HCT116 (cell line): ENCODE measurements at regions not wholly inside any gene's neighbourhood (a gene's known extent, or its start where the extent isn't known, plus 50 kb on each side); places are given as distances from the start of the nearest gene placed in this dataset.

Experiments
- ATAC-seq: fragments of 200-7000 bp; cut with Tn5 transposase; 2 replicates; pipeline ENCODE4 v1.9.1; 2020; ENCODE audit warnings: mild to moderate bottlenecking, moderate library complexity
- BruUV-seq: library from RNA; stranded (reverse); fragments of 400-500 nt; replicated peaks from 2 replicates; lab custom pipeline; 2021; lab: Mats Ljungman, UMichigan
- CTCF ChIA-PET: fragments of 300-600 bp; sonication (Branson Sonifier 250); formaldehyde crosslinking; loops from one replicate; lab custom pipeline; 2021; ENCODE audit warnings: antibody characterized with exemption; lab: Charles Lee
- POLR2A ChIA-PET: fragments of 300-600, 350-600 bp; sonication (Branson Sonifier 250); formaldehyde crosslinking; loops from one replicate; lab custom pipeline; 2021; ENCODE audit warnings: antibody characterized with exemption; lab: Charles Lee
- RAD21 ChIA-PET, 2 experiments: fragments of 300-600 bp; sonication (Branson Sonifier 250); formaldehyde crosslinking; loops; one replicate each; lab custom pipeline; 2023; ENCODE audit warnings: low total read pairs in 2 of 2; ENCODE audit not compliant: uncharacterized antibody in 2 of 2, unreplicated experiment in 2 of 2, low non-redundant PET in 1 of 2; lab: Charles Lee
- DNase-seq: peaks from one replicate; pipeline ENCODE4 v3.0.0-alpha.2; 2010; ENCODE audit warnings: low read depth, low spot score
- H2AFZ ChIP-seq: fragments of 200-600 bp; shearing (Covaris generic), sonication (generic); 2 replicates; pipeline ENCODE4 v1.6.1; 2017; ENCODE audit warnings: low read depth, mixed run types, mixed read lengths, antibody characterized with exemption, low read length; ENCODE audit not compliant: poor library complexity, severe bottlenecking
- H3K27ac ChIP-seq: 2 replicates; pipeline ENCODE4 v1.5.1; 2012; ENCODE audit warnings: low read depth, low read length
- H3K27me3 ChIP-seq: fragments of 200-600 bp; sonication (generic); 2 replicates; pipeline ENCODE4 v1.6.1; 2016; ENCODE audit warnings: mixed run types, low read length, mixed read lengths; ENCODE audit not compliant: insufficient read depth
- H3K36me3 ChIP-seq, 2 experiments: fragments of 200-500 bp in 1 of 2; fragments of 200-600 bp in 1 of 2; sonication (Bioruptor generic) in 1 of 2; sonication (generic) in 1 of 2; 2 replicates each; pipeline versions ENCODE4 v1.5.1 to v1.6.1; 2014 to 2016; ENCODE audit warnings: low read length in 2 of 2, inconsistent platforms in 1 of 2, mixed read lengths in 1 of 2, mixed run types in 1 of 2; ENCODE audit not compliant: insufficient read depth in 2 of 2, control insufficient read depth in 1 of 2
- H3K4me1 ChIP-seq, 2 experiments: fragments of 200-600 bp in 1 of 2; sonication (generic) in 1 of 2; 2 replicates each; pipeline versions ENCODE4 v1.5.1 to v1.6.1; 2012 to 2017; ENCODE audit warnings: low read length in 2 of 2, inconsistent platforms in 1 of 2, mild to moderate bottlenecking in 1 of 2, mixed read lengths in 1 of 2, mixed run types in 1 of 2, moderate library complexity in 1 of 2; ENCODE audit not compliant: insufficient read depth in 2 of 2, control insufficient read depth in 1 of 2
- H3K4me2 ChIP-seq: fragments of 200-600 bp; sonication (generic); 2 replicates; pipeline ENCODE4 v1.6.1; 2017; ENCODE audit warnings: mixed run types, low read length, mixed read lengths
- H3K4me3 ChIP-seq, 2 experiments: fragments of 200-600 bp in 1 of 2; sonication (generic) in 1 of 2; replicated peaks in 1 of 2; 2 replicates each; pipeline ENCODE4 v1.5.1; 2011 to 2016; ENCODE audit warnings: low read length in 2 of 2, control low read depth in 1 of 2, low read depth in 1 of 2, mild to moderate bottlenecking in 1 of 2, mixed read lengths in 1 of 2, mixed run types in 1 of 2
- H3K79me2 ChIP-seq: fragments of 200-600 bp; sonication (generic); 2 replicates; pipeline ENCODE4 v1.6.1; 2017; ENCODE audit warnings: mild to moderate bottlenecking, mixed run types, low read length, moderate library complexity, mixed read lengths; ENCODE audit not compliant: insufficient read depth
- H3K9ac ChIP-seq: fragments of 200-600 bp; sonication (generic); 2 replicates; pipeline ENCODE4 v1.6.1; 2016; ENCODE audit warnings: low read length, mixed read lengths
- H3K9me2 ChIP-seq: fragments of 200-600 bp; sonication (generic), shearing (Covaris generic); 2 replicates; pipeline ENCODE4 v1.6.1; 2017; ENCODE audit warnings: mixed run types, mild to moderate bottlenecking, moderate library complexity; ENCODE audit not compliant: insufficient read depth
- H3K9me3 ChIP-seq, 2 experiments: fragments of 200-500 bp in 1 of 2; fragments of 200-600 bp in 1 of 2; sonication (Bioruptor generic) in 1 of 2; sonication (generic) in 1 of 2; 2 replicates each; pipeline ENCODE4 v1.6.1; 2014 to 2017; ENCODE audit warnings: low read length in 2 of 2, mixed read lengths in 2 of 2, inconsistent platforms in 1 of 2, low read depth in 1 of 2, mild to moderate bottlenecking in 1 of 2, mixed run types in 1 of 2, moderate library complexity in 1 of 2; ENCODE audit not compliant: control insufficient read depth in 1 of 2, insufficient read depth in 1 of 2
- H4K20me1 ChIP-seq: fragments of 200-600 bp; sonication (generic), shearing (Covaris generic); 2 replicates; pipeline ENCODE4 v1.6.1; 2017; ENCODE audit warnings: mixed run types, mild to moderate bottlenecking, moderate library complexity; ENCODE audit not compliant: insufficient read depth
- CBX3 ChIP-seq: IDR thresholded peaks from 2 replicates; pipeline ENCODE4 v1.6.1; 2012; ENCODE audit warnings: low read depth
- CTCF ChIP-seq, 3 experiments: fragments of 200-600 bp in 1 of 3; sonication (generic) in 1 of 3; IDR thresholded peaks in 2 of 3; conservative IDR thresholded peaks in 1 of 3; 2 replicates each; pipeline ENCODE4 v1.5.1; 2012 to 2017; ENCODE audit warnings: low read depth in 2 of 3, low read length in 2 of 3, antibody characterized with exemption in 1 of 3, borderline replicate concordance in 1 of 3, control low read depth in 1 of 3, mild to moderate bottlenecking in 1 of 3, mixed read lengths in 1 of 3, mixed run types in 1 of 3, moderate library complexity in 1 of 3; ENCODE audit not compliant: insufficient read depth in 1 of 3
- EGR1 ChIP-seq: IDR thresholded peaks from 2 replicates; pipeline ENCODE4 v1.6.1; 2012; ENCODE audit warnings: low read depth
- EZH2phosphoT487 ChIP-seq: fragments of 200-600 bp; IDR thresholded peaks from 2 replicates; pipeline ENCODE4 v1.6.1; 2018; ENCODE audit warnings: antibody characterized with exemption, borderline replicate concordance
- POLR2AphosphoS5 ChIP-seq: IDR thresholded peaks from 2 replicates; pipeline ENCODE4 v1.6.1; 2011; ENCODE audit warnings: mild to moderate bottlenecking, low read depth, low read length, moderate library complexity
- REST ChIP-seq: IDR thresholded peaks from 2 replicates; pipeline ENCODE4 v1.6.1; 2012; ENCODE audit warnings: low read depth
- SP1 ChIP-seq: IDR thresholded peaks from 2 replicates; pipeline ENCODE4 v1.6.1; 2012; ENCODE audit warnings: low read depth
- intact Hi-C: fragments of 100-400 bp; cut with micrococcal nuclease; formaldehyde crosslinking; loops from 2 replicates; pipeline ENCODE4 v1.10.0; 2022

GRCh38 chrX:23501974-23502373, 165.3 kb upstream of the PRDX4 start:
- POLR2A ChIA-PET, result no interaction called here
- BruUV-seq, result no TSS peak
- no peaks in the 10 kb centered on the region for H3K27me3 ChIP-seq
- TF ChIP-seq POLR2AphosphoS5 (no peak), EGR1 (no peak), CTCF (IDR thresholded peaks at IDR 0.05 in 2 of 3, conservative IDR thresholded peaks at IDR 0.05 in 1 of 3; ENCODE audit: borderline replicate concordance in 1 of 3, insufficient read depth in 1 of 3, low read depth in 2 of 3, low read length in 2 of 3) (no peak), SP1 (no peak), CBX3 (no peak), REST (no peak), EZH2phosphoT487 (no peak)
- TF ChIP-seq, all 23 proteins: peak for 0
- no peaks in the 10 kb centered on the region for H3K79me2 ChIP-seq
- no peak overlapping the region for H3K27ac ChIP-seq
- DNase-seq, result no peak
- H3K9ac ChIP-seq, result no peak overlapping the region
- H3K4me3 ChIP-seq, result no peak overlapping the region
- H3K9me3 ChIP-seq, result no peaks in the 10 kb centered on the region
- intact Hi-C loops, result no loop called here
- no peak overlapping the region for H3K4me2 ChIP-seq
- ChIA-PET RAD21 (no interaction called here), CTCF (no interaction called here)
- peaks cover 7 to 16% of the 10 kb centered on the region in 2 experiments; a peak in 3 of 4 replicates for H3K4me1 ChIP-seq
- no peak overlapping the region for H2AFZ ChIP-seq
- H4K20me1 ChIP-seq, result no peaks in the 10 kb centered on the region
- H3K9me2 ChIP-seq, result no peaks in the 10 kb centered on the region
- H3K36me3 ChIP-seq, result no peaks in the 10 kb centered on the region
- no peak for ATAC-seq
